NCI-H2029 treated with DMSO at 0.1 percent for 48 hours (cell line): ENCODE measurements at regions not wholly inside any gene's neighbourhood (a gene's known extent, or its start where the extent isn't known, plus 50 kb on each side); places are given as distances from the start of the nearest gene placed in this dataset.

Experiments used
- DNase-seq: peaks from one replicate; lab custom pipeline; 2025; lab: John Stamatoyannopoulos, UW

- DNase-seq = no peak
Observed at GRCh38 chr1:36576551-36577110, 93.9 kb upstream of the CSF3R start.

- peak; percentile 89 for DNase-seq
Observed at GRCh38 chr1:36576118-36576517, 93.4 kb upstream of the CSF3R start.

- no peak for DNase-seq
Observed at GRCh38 chr1:36573445-36573844, 90.7 kb upstream of the CSF3R start.

GRCh38 chr1:36572906-36573305 is 90.2 kb upstream of the CSF3R start:
- DNase-seq = no peak

- DNase-seq = no peak
Observed at GRCh38 chr1:36572142-36572715, 89.5 kb upstream of the CSF3R start.

GRCh38 chr1:36571106-36571505 is 88.4 kb upstream of the CSF3R start:
- no peak for DNase-seq

- no peak for DNase-seq
Observed at GRCh38 chr1:36570478-36571060, 87.9 kb upstream of the CSF3R start.

- DNase-seq = no peak
Observed at GRCh38 chr1:36570006-36570405, 87.3 kb upstream of the CSF3R start.

GRCh38 chr1:36567601-36568341 is 85.1 kb upstream of the CSF3R start:
- DNase-seq = no peak

- DNase-seq = no peak
Observed at GRCh38 chr1:36565576-36566501, 83.1 kb upstream of the CSF3R start.

GRCh38 chr1:36562181-36562685 is 79.5 kb upstream of the CSF3R start:
- no peak for DNase-seq

GRCh38 chr1:36561361-36561724 is 78.6 kb upstream of the CSF3R start:
- no peak for DNase-seq

- DNase-seq = no peak
Observed at GRCh38 chr1:36560621-36561360, 78.1 kb upstream of the CSF3R start.

- DNase-seq = no peak
Observed at GRCh38 chr1:36560177-36560576, 77.5 kb upstream of the CSF3R start.

GRCh38 chr1:36559061-36559460 is 76.3 kb upstream of the CSF3R start:
- DNase-seq = no peak

- no peak for DNase-seq
Observed at GRCh38 chr1:36557041-36558000, 74.6 kb upstream of the CSF3R start.

GRCh38 chr1:36555041-36555440 is 72.3 kb upstream of the CSF3R start:
- no peak for DNase-seq

- DNase-seq = no peak
Observed at GRCh38 chr1:36554323-36554628, 71.6 kb upstream of the CSF3R start.

- DNase-seq = peak; percentile 98
Observed at GRCh38 chr1:36553591-36554322, 71.0 kb upstream of the CSF3R start.
